DMS53 (cell line): ENCODE measurements at regions not wholly inside any gene's neighbourhood (a gene's known extent, or its start where the extent isn't known, plus 50 kb on each side); places are given as distances from the start of the nearest gene placed in this dataset.
"Not testable (repeated sequence)": the region's sequence is repeated elsewhere in the genome, so short reads cannot be mapped to it uniquely, and the experiment has no call there.

Experiments
- DNase-seq: peaks from one replicate; lab custom pipeline; 2025; lab: John Stamatoyannopoulos, UW

DNA sequence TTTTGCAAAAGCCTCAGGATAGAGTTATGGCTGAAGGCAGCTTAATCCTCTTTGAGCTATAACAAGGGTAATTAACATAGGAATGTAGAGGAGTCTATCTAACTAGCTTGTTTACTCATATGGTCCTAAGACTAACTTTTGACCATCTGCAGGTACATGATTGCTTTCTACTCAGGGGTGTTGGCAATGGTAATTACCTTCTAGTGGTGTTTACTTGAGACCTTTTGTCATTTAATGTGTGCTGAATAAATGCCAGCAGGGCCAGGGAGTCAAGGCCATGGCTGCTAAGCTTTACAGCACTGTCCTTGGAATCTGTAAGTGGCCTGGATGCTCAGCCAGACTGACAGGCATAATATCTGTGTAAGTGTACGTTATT is 1325.0 kb downstream of the XPNPEP1 start:
- DNase-seq: peak; percentile 19

DNA sequence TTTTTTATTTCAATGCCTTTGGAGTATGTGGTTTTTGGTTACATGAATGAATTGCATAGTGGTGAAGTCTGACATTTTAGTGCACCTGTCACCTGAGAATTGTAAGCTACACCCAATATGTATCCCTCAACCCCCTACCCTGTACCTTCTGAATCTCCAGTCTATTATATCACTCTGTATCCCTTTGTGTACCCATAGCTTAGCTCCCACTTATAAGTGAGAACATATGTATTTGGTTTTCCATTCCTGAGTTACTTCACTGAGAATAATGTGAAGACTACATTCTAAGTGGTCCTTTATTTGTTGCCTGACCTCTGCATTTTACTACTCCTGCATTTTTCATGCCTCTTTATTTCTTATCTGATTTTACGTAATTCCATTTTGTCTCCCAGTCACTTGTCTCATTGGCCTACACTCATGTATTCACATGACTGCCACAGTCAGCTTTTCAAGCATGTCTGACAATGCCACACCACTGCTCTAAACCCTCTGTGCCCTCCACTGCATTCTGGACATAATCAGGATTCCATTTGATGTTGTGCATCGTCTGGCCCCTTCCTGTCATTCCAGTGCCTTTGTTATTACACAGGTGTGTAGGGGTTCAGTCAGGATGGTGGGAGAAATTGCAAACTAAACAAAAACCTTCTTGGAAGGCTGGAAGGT is 1325.5 kb downstream of the XPNPEP1 start:
- DNase-seq: peak; percentile 14

DNA sequence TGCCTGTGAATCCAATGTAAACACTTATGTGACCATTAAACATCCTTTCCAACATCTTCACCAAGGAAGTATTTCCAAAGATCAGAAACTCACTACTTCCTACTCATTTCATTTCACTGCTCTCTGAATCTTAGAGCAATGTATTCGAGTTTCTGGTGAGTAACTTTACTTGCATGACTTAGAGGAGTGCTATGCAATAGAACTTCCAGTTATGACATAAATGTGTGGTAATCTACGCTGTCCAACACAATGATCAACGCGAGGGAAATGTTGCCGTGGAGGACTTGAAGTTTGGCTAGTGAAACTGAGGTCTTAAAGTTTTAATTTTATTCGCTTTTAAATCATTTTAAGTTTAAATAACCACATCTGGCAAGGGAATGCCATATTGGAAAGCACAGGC is 1326.3 kb downstream of the XPNPEP1 start:
- DNase-seq: no peak

DNA sequence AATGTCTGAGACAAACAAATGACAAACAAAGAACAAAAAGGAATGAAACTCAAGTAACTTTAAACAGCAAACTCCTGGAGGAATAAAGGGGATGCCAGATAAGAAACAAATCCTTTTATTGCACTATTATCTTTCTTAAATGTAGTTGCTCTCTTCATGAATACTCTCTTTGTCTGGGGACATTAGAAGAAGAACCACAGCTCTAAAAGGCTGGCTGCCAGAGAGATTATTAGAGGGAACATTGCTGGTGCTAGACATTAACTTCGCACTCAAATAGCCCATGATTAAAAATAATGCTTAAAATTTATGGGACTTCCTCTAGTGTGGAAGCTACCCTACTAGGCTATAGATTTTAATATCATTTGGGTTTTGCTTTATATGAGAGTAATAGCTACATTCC is 1330.4 kb downstream of the XPNPEP1 start:
- no peak for DNase-seq

DNA sequence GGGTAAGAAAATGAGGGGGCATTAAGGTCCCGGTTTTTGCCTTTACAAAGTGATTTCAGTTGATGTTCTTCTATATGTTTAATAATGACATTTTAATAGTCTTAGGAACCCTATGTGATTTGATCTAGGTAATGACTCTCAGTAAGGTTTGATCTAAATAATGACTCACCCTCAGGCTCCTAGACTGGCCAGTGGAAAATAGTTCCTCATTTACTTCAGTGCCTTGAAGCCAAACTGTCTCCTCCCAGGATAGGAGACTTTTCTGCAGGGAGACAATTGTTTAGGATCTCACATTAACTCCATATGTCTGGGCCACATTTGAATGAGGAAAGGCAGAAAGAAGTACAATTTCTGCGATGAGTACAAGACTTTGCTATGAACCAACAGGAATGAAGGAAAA is 1331.9 kb downstream of the XPNPEP1 start:
- DNase-seq: no peak

DNA sequence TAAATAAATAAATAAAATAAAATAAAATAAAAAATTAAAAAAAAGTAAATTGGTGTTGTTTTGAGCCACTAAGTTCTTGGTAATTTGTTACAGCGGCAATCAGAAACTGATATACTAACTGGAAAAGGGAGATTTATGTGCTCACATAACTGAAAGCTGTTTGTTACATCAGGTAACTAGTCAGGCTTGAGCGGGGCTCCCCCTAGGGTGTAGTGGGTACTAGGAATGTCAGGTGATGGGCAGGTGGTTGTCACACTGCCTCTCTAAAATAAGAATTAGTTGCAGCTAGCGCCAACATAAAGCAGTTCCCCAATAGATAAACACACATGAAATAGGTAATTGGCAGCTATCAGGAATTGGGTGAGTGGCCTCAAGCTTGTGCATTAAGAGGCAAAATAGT is 1336.9 kb downstream of the XPNPEP1 start:
- DNase-seq: no peak

DNA sequence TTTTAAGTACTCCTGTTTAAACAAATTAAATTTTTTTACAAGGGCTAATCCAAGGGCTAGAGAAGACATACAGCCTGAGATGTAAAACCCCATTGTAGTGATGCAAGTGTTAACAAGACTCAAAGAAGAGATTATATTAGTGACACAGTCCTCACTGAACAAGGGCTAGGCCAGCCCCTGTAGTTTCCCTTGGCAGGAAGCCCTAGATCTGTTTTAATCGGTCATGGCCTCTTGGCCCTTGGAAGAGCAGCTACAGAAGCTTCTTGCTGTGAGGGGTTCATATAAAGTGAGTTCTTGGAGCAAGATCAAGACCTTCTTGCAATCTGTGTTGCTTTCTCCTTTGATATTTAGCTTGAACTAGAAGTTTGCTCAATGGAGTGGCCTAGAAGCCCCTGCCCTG is 1339.4 kb downstream of the XPNPEP1 start:
- no peak for DNase-seq

DNA sequence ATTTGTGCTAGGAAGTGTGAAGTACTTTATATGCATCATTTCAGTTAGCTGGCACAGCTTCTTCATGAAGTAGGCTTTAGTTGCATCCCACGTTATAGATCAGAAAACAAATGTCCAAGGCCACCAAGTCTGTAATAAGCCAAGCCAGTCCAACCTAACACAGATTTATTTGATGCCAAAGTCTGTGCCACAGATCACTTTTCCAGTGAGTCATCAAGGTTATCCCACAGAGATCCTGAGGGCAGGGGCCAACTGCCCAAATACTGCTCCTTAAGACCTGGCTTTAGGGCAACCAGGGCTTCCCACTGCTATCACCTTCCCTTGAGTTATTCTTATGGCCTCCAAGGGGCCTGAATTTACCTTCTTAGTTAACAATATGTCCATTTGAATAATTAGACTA is 1340.4 kb downstream of the XPNPEP1 start:
- DNase-seq: no peak

DNA sequence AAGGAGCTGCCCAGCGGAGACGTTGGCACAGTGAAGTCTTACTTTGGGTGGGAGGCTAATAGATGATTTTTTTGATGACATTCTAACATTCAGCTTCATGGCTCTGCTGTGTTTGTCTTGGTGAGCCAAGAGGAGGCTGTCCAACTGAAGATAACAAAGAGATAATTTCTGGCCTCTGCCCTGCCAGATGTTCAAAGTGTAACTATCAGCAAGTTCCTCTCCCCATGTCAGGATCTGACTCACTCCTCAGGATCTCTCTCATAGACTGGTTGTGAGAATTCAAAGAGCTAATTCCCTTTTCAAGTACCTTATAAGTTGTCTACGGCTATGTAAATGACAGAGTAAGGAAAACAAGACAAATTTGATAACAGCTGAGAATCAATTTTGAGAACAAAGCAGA is 1340.9 kb downstream of the XPNPEP1 start:
- no peak for DNase-seq

DNA sequence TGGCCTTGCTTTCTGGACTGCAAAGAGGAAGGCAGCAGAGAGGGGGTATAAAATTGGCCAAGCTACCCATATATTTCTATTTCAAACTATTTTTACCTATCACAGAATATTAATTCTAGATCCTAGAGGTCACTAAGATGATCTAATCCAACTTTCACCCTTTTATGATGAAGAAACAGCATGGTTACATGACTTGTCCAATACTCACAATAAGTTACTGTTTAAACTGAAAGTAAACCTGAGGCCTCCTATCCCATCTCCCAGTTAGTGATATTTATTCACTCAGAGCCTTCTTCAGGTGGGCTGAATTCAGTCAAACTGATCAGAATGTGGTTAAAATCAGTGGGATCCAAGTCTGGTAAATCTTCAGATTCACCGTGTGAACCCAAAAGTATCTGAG is 1345.1 kb downstream of the XPNPEP1 start:
- no peak for DNase-seq

DNA sequence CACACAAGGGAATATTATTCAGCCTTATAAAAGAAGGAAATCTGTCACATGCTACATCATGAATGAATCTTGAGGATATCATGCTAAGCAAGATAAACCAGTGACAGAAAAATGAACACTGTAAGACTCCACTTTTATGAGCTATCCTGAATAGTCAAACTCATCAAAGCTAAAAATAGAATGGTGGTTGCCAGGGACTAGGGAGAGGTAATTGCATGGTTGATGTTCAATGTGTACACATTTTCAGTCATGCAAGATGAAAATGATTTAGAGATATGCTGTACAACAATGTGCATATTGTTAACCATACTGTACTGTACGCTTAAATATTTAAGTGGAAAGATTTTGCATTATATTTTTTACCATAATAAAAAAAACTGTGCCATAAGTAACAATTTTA is 1349.1 kb downstream of the XPNPEP1 start:
- peak; percentile 21 for DNase-seq

DNA sequence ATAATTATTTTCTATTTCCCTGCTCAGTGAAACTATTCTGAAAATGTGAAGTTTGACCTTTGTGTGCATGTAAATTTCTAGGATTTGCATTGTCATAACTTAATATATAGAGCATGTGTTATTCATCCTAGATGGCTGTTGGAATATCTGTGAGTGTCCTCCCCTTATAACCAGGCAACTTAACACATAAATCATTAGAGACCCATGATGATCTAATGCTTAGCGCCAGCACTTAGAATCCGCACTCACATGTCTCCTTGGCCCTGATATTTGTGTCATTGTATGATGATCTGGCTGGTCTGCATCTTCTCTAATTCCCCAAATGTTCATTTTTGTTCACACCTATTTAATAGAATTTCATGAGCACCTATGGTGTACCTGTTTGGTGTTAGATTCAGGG is 1354.5 kb downstream of the XPNPEP1 start:
- DNase-seq: no peak

DNA sequence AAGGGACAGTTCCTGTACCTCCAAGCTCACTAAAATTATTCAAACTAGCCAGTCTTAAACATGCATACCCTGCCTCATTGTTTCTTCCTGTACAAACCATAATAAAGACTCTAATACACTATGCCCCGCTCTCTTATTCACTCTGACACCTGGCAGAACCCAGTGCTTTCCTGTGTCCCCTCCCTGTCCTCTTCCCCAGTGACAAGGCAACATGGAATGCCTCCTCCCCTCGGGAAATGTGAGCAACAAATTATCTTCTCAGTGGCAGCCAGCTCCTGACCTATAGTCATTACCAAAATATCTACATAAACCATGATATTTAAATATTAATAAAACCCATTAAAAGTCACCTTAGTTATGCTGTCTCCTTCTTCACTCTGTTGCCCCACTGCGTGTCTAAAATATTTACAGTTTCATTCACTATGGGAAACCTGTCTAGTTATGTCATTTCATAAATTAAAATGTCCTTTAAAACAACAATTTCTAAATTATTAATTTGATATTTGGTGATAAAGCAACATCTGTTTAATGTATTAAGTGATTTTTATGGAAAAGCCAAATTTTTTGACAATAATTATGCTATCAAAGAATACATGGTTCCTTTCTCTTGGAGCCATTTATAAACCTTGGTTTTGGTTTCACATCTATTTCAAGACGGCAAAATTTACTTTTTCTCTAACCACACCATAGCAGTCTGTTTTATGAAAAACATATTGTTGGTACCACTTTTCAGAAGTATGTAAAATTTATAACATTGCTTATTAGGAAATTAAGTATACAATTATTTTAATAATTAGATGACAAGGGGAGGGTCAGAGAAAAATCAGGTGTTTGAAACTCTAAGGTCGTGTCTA is 1355.2 kb downstream of the XPNPEP1 start:
- no peak for DNase-seq

DNA sequence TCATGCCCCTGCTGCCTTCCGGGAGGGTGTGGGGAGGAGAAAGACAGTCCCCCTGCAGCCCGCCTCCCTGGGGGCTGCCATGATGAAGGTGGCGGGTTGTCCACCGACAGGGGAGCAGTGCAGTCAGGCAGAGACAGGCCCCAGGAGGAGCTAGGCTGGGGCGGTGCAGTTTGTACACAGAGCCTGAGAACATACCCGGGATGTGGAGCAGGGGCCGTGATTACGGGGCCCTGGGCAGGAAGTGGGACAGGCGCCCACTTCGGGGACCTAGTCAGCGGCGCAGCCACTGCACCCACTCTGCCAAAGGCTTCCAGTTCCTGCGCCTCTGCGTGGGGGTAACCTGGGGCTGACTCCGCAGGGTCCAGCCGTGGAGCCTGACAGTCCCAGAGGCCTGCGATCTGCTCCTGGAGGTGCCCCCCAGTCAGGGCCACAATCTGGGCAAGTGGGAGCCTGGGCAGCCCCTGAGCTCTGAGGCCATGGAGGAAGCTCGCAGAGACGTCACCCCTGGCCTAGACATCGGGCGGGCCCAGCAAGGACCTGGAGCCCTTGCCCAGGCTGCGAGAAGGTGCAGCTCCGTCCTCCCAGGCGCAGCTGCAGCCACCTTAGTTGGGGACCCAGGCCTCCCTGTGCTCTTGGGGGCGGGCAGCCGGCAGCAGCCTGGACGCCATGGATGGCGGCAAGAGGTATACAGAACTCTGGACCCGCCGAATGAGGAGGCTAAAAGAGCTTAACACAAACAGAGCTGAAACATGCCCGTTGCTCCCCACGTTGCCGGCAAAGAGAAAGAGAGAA is 1356.8 kb downstream of the XPNPEP1 start:
- DNase-seq: peak; percentile 36

DNA sequence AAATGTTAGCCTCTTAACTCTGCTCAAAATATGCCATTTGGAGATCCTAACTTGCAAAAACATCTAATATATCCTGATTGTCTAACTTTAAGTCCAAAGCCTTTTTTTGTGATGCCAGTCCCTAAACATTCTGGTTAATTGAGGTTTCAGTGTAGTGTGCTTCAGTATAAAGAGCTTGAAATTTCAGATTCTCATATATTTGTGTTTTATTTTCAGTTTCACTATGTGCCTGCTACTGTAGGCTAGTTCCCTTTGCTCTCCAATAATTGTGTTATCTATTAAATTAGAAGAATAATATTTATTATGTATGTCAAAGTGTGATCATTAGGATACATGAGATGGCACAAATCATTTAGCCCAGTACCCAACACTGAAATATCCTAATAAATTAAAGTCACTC is 1361.2 kb downstream of the XPNPEP1 start:
- no peak for DNase-seq

DNA sequence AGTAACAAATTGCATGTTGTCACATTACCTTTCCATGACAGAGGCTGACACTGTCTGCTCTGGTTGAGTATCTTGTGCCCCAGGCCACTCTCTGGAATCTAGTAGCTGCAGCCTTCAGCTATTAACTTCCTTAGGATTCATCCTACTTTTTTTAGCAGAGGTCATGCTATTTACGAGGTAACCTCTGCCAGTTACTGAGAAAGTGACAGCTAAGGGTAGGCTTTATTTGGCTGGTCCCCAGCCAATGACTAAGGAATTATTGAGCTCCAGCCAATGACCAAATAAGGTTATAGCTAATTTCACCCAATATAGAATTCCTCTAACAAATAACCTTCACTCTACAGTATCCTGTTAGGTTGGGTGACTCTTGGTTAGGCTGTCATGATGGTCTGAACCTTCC is 1361.7 kb downstream of the XPNPEP1 start:
- no peak for DNase-seq

DNA sequence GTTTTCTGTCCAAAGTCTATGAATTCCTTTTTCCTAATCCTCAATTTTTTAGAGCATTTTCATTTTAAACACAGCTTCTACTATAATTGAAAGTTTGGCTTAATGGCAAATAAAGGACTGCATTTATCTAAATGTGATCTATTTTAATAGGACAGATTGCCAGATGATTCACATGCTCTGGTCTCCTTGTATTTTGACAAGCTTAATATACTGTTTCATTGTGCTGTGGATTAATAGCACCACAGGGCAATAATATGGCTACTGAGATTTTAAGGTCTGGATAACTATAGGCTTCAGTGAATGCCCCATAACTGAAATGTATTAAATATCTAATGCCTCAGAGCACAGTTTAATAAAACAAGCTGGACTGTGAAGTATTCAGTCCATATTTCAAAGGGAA is 1362.8 kb downstream of the XPNPEP1 start:
- no peak for DNase-seq

DNA sequence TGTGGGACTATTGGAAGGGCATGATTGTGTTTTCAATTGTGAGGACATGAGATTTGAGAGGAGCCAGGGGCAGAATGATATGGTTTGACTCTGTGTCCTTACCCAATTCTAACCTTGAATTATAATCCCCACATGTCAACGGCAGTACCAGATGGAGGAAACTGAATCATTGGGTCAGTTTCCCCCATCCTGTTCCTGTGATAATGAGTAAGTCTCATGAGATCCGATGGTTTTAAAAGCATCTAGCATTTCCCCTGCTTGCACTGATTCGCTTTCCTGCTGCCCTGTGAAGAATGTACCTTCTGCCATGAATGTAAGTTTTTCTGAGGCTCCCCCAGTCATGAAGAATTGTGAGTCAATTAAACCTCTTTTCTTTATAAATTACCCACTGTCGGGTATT is 1367.1 kb downstream of the XPNPEP1 start:
- no peak for DNase-seq

DNA sequence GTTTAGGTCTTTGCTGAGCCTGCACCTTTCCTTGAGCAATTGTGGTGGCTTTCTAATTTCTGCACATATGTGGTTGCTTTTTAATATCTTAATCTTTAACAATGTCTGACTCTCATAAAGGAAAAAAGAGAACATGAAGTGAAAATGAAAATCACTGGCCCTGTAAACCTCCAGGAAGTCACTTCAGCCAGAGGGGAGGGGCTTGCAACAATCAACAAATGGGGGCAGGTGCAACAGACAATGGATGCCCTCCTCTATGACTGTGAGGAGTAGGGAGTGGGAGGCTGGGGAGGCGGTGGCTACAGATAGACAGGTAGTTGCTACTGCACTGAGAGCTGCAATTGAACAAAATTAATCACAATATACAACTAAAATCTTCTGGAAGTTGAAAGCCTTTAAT is 1377.4 kb downstream of the XPNPEP1 start:
- DNase-seq: peak; percentile 37

DNA sequence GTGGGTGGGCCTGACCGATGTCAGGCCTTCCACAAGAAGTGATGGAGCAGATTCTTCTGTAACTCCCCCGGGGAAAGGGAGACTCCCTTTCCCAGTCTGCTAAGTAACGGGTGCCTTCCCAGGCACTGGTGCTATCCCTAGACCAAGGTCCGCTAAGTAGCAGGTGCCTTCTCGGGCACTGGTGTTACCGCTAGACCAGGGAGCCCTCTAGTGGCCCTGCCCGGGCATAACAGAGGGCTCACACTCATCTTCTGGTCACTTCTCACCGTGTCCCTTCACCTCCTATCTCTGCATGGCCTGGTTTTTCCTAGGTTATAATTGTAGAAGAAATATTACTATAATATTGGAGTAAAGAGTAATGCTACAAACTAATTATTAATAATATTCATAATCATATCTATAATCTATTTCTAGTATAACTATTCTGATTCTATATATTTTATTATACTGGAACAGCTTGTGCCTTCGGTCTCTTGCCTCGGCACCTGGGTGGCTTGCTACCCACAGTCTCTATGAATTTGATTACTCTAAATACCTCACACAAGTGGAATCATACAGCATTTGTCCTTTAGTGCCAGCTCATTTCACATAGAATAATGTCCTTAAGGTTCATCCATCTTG is 1378.7 kb downstream of the XPNPEP1 start:
- peak; percentile 86 for DNase-seq

DNA sequence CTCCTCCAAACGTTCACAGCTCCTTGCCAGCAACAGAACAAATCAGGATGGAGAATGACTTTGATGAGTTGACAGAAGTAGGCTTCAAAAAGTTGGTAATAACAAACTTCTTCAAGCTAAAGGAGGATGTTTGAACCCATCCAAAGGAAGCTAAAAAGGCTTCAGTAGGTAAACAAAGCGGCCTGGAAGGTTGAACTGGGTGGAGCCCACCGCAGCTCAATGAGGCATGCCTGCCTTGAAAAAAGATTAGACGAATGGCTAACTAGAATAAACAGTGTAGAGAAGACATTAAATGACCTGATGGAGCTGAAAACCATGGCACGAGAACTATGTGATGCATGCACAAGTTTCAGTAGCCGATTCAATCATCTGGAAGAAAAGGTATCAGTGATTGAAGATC is 1369.0 kb upstream of the SORCS1 start:
- not testable (repeated sequence) for DNase-seq

DNA sequence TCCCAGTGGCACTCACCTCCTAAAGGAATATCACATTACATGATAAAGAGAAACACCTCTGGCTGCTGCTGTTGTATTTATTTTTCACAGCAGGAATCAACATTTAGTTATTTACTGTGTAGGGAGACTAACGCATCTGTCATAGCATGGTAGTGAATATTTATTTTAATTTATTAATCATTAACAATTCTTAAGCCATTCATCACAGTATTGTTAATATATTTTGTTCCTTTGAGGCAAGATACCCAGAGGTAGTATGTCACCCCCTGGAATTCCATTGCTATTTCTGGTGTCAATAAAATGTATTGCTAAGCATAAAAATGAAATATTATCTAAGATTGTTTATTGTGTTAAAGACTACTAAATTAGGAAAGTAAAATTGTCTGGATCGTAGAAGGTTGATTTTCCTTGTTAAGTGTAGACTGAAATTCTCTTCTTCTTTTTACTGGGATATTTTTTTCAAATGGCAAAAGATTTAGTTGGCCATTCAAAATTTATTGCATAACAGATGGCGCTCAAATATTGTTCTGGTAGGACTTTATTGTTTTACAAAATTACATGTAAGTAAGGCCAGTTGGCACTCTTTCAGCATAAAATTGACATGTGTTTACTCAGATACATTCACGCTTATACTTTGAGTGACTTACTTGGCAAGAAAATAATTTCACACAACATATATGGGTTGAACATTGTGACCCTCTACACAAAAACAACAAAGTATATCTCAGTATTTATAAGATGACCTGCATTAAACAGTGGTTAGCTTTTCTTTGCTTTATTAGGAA is 1358.7 kb upstream of the SORCS1 start:
- peak; percentile 81 for DNase-seq
